GM18867 (cell line): ENCODE measurements at regions not wholly inside any gene's neighbourhood (a gene's known extent, or its start where the extent isn't known, plus 50 kb on each side); places are given as distances from the start of the nearest gene placed in this dataset.
"Not testable (repeated sequence)": the region's sequence is repeated elsewhere in the genome, so short reads cannot be mapped to it uniquely, and the experiment has no call there.

Experiments
- ATAC-seq: cut with Tn5 transposase; IDR thresholded peaks from one replicate; pipeline ENCODE4 v1.9.1; 2021; ENCODE audit warnings: mild to moderate bottlenecking, moderate library complexity; ENCODE audit not compliant: unreplicated experiment

- no peak for ATAC-seq
These were observed 368.8 kb downstream of the TMEM121 start for GRCh38 chr14:105894978-105895881.

GRCh38 chr14:105896206-105896605, 369.8 kb downstream of the TMEM121 start:
- not testable (repeated sequence) for ATAC-seq

- not testable (repeated sequence) for ATAC-seq
These were observed 370.8 kb downstream of the TMEM121 start for GRCh38 chr14:105896961-105897724.

GRCh38 chr14:105897725-105898113, 371.3 kb downstream of the TMEM121 start:
- no peak for ATAC-seq

GRCh38 chr14:105898482-105899010, 372.2 kb downstream of the TMEM121 start:
- ATAC-seq = no peak

GRCh38 chr14:105899071-105899641, 372.8 kb downstream of the TMEM121 start:
- no peak for ATAC-seq

- ATAC-seq = no peak
These were observed 373.4 kb downstream of the TMEM121 start for GRCh38 chr14:105899657-105900397.

- ATAC-seq = no peak
These were observed 374.2 kb downstream of the TMEM121 start for GRCh38 chr14:105900398-105901160.

GRCh38 chr14:105901226-105901625, 374.8 kb downstream of the TMEM121 start:
- no peak for ATAC-seq

GRCh38 chr14:105902131-105902898, 375.9 kb downstream of the TMEM121 start:
- ATAC-seq = no peak

GRCh38 chr14:105902899-105903165, 376.4 kb downstream of the TMEM121 start:
- ATAC-seq = not testable (repeated sequence)

- ATAC-seq = no peak
These were observed 377.6 kb downstream of the TMEM121 start for GRCh38 chr14:105903971-105904370.

GRCh38 chr14:105904379-105904778, 378.0 kb downstream of the TMEM121 start:
- no peak for ATAC-seq

GRCh38 chr14:105905456-105905855, 379.1 kb downstream of the TMEM121 start:
- no peak for ATAC-seq

GRCh38 chr14:105907276-105907675, 380.9 kb downstream of the TMEM121 start:
- no peak for ATAC-seq

GRCh38 chr14:105908006-105908405, 381.6 kb downstream of the TMEM121 start:
- no peak for ATAC-seq

- ATAC-seq = no peak
These were observed 382.1 kb downstream of the TMEM121 start for GRCh38 chr14:105908481-105908911.

GRCh38 chr14:105909046-105909827, 382.9 kb downstream of the TMEM121 start:
- ATAC-seq = no peak

- not testable (repeated sequence) for ATAC-seq
These were observed 383.4 kb downstream of the TMEM121 start for GRCh38 chr14:105909828-105910120.
